GM23248 (cell line): ENCODE measurements at regions not wholly inside any gene's neighbourhood (a gene's known extent, or its start where the extent isn't known, plus 50 kb on each side); places are given as distances from the start of the nearest gene placed in this dataset.

Experiments
- EZH2 ChIP-seq: fragments of 200-600 bp; sonication (generic); IDR thresholded peaks from 2 replicates; pipeline ENCODE4 v1.6.1; 2018; ENCODE audit warnings: antibody characterized with exemption, mild to moderate bottlenecking; ENCODE audit not compliant: insufficient read depth, poor library complexity, severe bottlenecking
- EZH2phosphoT487 ChIP-seq: fragments of 200-600 bp; sonication (generic); IDR thresholded peaks from 2 replicates; pipeline ENCODE4 v1.6.1; 2018; ENCODE audit warnings: antibody characterized with exemption, moderate library complexity, mild to moderate bottlenecking, low read depth; ENCODE audit not compliant: insufficient read depth

DNA sequence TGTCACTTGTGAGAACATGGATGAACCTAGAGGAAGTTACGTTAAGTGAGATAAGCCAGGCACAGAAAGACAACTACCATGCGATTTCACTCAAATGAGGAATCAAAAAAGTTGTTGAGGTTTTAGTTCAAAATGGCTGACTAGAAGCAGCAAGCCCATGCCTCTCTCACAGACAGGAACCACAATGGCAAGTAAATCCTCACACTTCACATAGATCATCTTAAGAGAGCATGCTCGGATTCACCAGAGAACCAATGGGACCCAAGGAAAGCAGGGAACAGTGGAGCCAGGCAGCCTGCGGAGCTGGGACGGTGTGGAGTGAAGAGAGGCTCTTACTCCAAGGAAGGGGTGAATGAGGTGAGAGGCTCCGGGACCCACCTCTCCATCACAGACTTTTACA is 581.0 kb downstream of the UQCRFS1 start:
- TF ChIP-seq EZH2 (no peak), EZH2phosphoT487 (no peak)
